Mucosa of descending colon (tissue), 3 donors: ENCODE measurements at regions not wholly inside any gene's neighbourhood (a gene's known extent, or its start where the extent isn't known, plus 50 kb on each side); places are given as distances from the start of the nearest gene placed in this dataset.

Experiments
- ATAC-seq: fragments of 200-7000 bp; cut with Tn5 transposase; one replicate; pipeline ENCODE4 v1.9.1; 2020; ENCODE audit warnings: mild to moderate bottlenecking, moderate library complexity
- DNase-seq, 3 donors: peaks; one replicate each; pipeline ENCODE4 v3.0.0-alpha.2; 2020
- H3K36me3 ChIP-seq: fragments of 200-600 bp; one replicate; pipeline ENCODE4 v1.8.0; 2021; ENCODE audit warnings: low read depth, mild to moderate bottlenecking
- H3K4me1 ChIP-seq: fragments of 200-600 bp; one replicate; pipeline ENCODE4 v1.8.0; 2021; ENCODE audit warnings: low read depth, mild to moderate bottlenecking
- H3K4me3 ChIP-seq: fragments of 200-600 bp; one replicate; pipeline ENCODE4 v1.8.0; 2021; ENCODE audit warnings: mild to moderate bottlenecking
- H3K9me3 ChIP-seq: fragments of 200-600 bp; one replicate; pipeline ENCODE4 v1.8.0; 2021; ENCODE audit warnings: mild to moderate bottlenecking
- intact Hi-C, 2 donors: fragments of 100-400 bp; cut with DNase I in 1 of 2; cut with micrococcal nuclease in 1 of 2; formaldehyde crosslinking; loops; one replicate each; pipeline versions ENCODE4 v1.11.0 to v1.11.1; 2022; cut with DNase I, micrococcal nuclease
- TF ChIP-seq, protein P1 (sequence below): fragments of 200-600 bp; IDR thresholded peaks from one replicate; pipeline ENCODE4 v1.8.0; 2022; ENCODE audit warnings: antibody characterized with exemption, mild to moderate bottlenecking
- donor health status: DM: no; HTN: no; CAD: no; lungs with moderate emphysema.
- donor health status: DM: no; HTN: no; CAD: no.
- donor health status: DM: no; HTN: yes; CAD: no.

DNA sequence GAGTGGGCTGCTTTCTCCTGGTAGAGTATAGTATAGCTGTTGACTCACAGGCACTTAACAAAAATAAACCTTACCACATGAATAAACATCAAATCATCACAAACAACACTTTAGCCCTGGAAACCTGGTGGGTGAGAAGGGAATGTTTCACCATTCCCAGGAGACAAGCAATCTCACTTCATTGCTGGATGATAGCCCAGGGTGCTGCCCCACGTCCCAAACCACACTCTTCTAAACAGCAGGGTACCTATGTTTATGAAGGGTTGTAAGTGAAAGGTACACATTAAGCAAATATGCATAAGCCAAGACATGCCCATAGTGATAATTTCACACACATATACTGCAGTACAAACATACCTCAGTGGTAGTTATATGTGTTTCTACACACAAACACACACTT lies 276.2 kb downstream of the FGFR2 start:
- Histone ChIP-seq H3K4me3 (no peak overlapping the region), H3K9me3 (no peaks in the 10 kb centered on the region), H3K4me1 (peaks cover 7% of the 10 kb centered on the region), H3K36me3 (no peaks in the 10 kb centered on the region)
- intact Hi-C loops = no loop called here
- DNase-seq (no peak), ATAC-seq (peak; percentile 7)
- TF ChIP-seq, protein P1, sequence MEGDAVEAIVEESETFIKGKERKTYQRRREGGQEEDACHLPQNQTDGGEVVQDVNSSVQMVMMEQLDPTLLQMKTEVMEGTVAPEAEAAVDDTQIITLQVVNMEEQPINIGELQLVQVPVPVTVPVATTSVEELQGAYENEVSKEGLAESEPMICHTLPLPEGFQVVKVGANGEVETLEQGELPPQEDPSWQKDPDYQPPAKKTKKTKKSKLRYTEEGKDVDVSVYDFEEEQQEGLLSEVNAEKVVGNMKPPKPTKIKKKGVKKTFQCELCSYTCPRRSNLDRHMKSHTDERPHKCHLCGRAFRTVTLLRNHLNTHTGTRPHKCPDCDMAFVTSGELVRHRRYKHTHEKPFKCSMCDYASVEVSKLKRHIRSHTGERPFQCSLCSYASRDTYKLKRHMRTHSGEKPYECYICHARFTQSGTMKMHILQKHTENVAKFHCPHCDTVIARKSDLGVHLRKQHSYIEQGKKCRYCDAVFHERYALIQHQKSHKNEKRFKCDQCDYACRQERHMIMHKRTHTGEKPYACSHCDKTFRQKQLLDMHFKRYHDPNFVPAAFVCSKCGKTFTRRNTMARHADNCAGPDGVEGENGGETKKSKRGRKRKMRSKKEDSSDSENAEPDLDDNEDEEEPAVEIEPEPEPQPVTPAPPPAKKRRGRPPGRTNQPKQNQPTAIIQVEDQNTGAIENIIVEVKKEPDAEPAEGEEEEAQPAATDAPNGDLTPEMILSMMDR = no peak

- ATAC-seq (no peak), DNase-seq (no peak)
- Histone ChIP-seq H3K9me3 (no peaks in the 10 kb centered on the region), H3K36me3 (no peaks in the 10 kb centered on the region), H3K4me3 (no peak overlapping the region), H3K4me1 (peaks cover 7% of the 10 kb centered on the region)
- TF ChIP-seq, protein P1 = no peak
- intact Hi-C loops = no loop called here
Observed at GRCh38 chr10:121322776-121323175, 275.5 kb downstream of the FGFR2 start.

DNA sequence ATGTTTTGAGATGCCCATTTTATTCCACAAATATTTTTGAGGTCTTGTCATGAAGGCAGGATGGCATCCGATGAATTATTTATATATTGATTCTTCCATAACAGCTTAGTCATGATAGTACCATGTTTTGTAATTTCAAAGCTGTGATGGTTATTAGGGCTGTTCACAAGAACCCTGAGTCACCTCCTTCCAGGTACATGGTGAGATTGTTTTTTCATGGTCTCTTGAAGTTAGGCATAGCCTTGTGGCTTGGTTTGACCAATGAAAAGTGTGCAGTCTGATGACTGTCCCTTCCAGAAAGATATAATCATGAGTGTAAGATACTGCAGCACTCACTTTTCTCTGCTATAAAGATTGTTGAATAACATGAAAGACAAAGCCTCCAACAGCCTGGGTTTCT lies 274.8 kb downstream of the FGFR2 start:
- Histone ChIP-seq H3K36me3 (no peaks in the 10 kb centered on the region), H3K4me1 (peaks cover 7% of the 10 kb centered on the region), H3K9me3 (no peaks in the 10 kb centered on the region), H3K4me3 (no peak overlapping the region)
- DNase-seq = no peak
- ATAC-seq = no peak
- TF ChIP-seq, protein P1 = no peak
- intact Hi-C loops = no loop called here

DNA sequence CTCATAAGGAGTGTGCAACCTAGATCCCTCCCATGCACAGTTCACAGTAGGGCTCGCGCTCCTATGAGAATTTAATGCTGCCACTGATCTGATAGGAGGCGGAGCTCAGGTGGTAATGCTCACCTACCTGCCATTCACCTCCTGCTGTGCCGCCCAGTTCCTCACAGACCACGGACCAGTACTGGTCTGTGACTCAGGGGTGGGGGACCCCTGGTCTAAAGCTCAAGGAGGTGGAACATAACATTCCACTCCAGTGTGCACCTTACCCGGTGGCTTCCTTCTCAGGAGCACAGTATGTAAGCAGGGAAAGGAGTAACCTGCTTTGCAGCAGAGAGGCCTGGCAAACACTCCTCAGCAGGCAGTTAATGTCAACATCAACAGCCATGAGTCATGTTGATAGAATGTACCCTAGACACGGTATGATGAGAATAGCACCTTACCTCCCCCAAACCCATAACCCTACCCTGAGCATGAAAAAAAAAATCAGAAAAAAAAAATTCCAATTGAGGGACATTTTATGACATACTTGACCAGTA lies 273.5 kb downstream of the FGFR2 start:
- intact Hi-C loops = no loop called here
- Histone ChIP-seq H3K4me1 (peaks cover 7% of the 10 kb centered on the region), H3K36me3 (no peaks in the 10 kb centered on the region), H3K4me3 (no peak overlapping the region), H3K9me3 (no peaks in the 10 kb centered on the region)
- ATAC-seq (peak; percentile 76), DNase-seq (peak; percentile 32 to 50 (median 35))
- TF ChIP-seq, protein P1 = no peak

- DNase-seq (no peak), ATAC-seq (peak; percentile 90)
- Histone ChIP-seq H3K9me3 (no peaks in the 10 kb centered on the region), H3K4me1 (peaks cover 7% of the 10 kb centered on the region), H3K4me3 (no peak overlapping the region), H3K36me3 (no peaks in the 10 kb centered on the region)
- intact Hi-C loops = no loop called here
- TF ChIP-seq, protein P1 = no peak
Observed at GRCh38 chr10:121325490-121326231, 272.6 kb downstream of the FGFR2 start.
